ENCODE measurements at regions not wholly inside any gene's neighbourhood (a gene's known extent, or its start where the extent isn't known, plus 50 kb on each side); places are given as distances from the start of the nearest gene placed in this dataset.
"Not testable (repeated sequence)": the region's sequence is repeated elsewhere in the genome, so short reads cannot be mapped to it uniquely, and the experiment has no call there.

- no peak for ATAC-seq (replicated peaks)
- H3K4me1 Mint-ChIP-seq, result peaks cover 8 to 16% of the 10 kb centered on the region in 2 donors
Measured at GRCh38 chrX:64853424-64853823, 122.8 kb downstream of the ZC4H2 start.

GRCh38 chrX:64850371-64851082 is 125.7 kb downstream of the ZC4H2 start:
- peaks cover 25 to 31% of the 10 kb centered on the region in 2 donors for H3K36me3 Mint-ChIP-seq
- peak overlapping the region; percentile 46 to 76 for H3K4me3 Mint-ChIP-seq
- no peak overlapping the region for H3K27ac Mint-ChIP-seq
- ATAC-seq (replicated peaks), result peak; percentile 94 to 95
- peak; percentile 60 for DNase-seq
- H3K9me3 Mint-ChIP-seq, result peaks cover 13 to 14% of the 10 kb centered on the region in 2 donors
- H3K4me1 Mint-ChIP-seq, result peaks cover 8 to 13% of the 10 kb centered on the region in 2 donors
- no peaks in the 10 kb centered on the region for H3K27me3 Mint-ChIP-seq

More at GRCh38 chrX:64853424-64853823, 122.8 kb downstream of the ZC4H2 start:
- H3K27me3 Mint-ChIP-seq, result no peaks in the 10 kb centered on the region
- H3K36me3 Mint-ChIP-seq, result peaks cover 38 to 39% of the 10 kb centered on the region in 2 donors
- no peak for DNase-seq
- peak overlapping the region; percentile 23 to 61 for H3K4me3 Mint-ChIP-seq
- peak overlapping the region; percentile 60 for H3K27ac Mint-ChIP-seq
- peaks cover 16 to 17% of the 10 kb centered on the region in 2 donors for H3K9me3 Mint-ChIP-seq

DNA sequence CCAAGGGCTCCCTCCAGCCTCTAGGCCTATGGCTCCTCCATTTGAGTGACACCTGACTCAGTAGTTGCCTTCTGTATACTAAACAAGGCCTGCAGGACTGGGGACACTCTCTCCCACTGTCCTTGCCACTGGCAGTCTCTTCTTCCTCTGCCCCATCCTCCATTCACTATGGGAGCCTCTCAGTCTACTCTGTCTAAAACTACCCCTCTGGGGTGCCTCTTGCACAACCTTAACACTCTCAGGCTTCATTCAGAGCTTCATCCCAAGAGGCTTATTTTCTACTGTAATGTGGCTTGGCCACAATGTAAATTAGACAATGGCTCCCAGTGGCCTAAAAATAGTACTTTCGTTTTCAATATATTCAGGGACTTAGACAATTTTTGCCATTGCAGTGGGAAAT is 133.0 kb downstream of the ZC4H2 start:
- ATAC-seq (replicated peaks), result peak in 1 of 2 donors; percentile 14
- no peak for DNase-seq
- peaks cover 17 to 27% of the 10 kb centered on the region in 2 donors for H3K9me3 Mint-ChIP-seq
- H3K36me3 Mint-ChIP-seq, result peaks cover 15 to 28% of the 10 kb centered on the region in 2 donors
- H3K4me3 Mint-ChIP-seq, result peak overlapping the region; percentile 44 to 76
- H3K27ac Mint-ChIP-seq, result no peak overlapping the region
- no peaks in the 10 kb centered on the region for H3K27me3 Mint-ChIP-seq
- peaks cover 25 to 34% of the 10 kb centered on the region in 2 donors for H3K4me1 Mint-ChIP-seq

DNA sequence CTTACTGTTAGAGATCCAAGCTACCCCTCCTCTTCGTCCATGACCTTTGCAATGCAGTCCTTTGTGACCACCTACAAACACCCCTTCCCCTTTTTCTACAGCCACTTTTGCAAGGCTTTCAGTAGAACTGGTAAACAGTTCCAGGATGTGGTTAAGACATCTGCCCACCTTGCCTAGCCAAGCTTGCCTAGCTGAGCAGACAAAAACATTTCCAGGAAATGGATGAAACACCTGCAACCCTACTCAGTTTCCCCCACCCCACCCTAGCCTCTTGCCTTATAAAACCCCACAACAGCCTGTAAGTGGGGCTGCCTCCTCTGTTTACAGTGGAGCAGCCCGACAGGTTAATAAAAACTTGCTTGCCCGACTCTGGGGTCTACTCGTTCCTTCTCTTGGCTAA is 133.8 kb downstream of the ZC4H2 start:
- Mint-ChIP-seq H3K27ac (no peak overlapping the region), H3K4me3 (peak overlapping the region; percentile 44 to 76), H3K4me1 (peaks cover 25 to 34% of the 10 kb centered on the region in 2 donors), H3K27me3 (no peaks in the 10 kb centered on the region), H3K36me3 (peaks cover 15 to 28% of the 10 kb centered on the region in 2 donors), H3K9me3 (peaks cover 17 to 27% of the 10 kb centered on the region in 2 donors)
- ATAC-seq (replicated peaks), result peak; percentile 93
- peak; percentile 64 for DNase-seq

DNA sequence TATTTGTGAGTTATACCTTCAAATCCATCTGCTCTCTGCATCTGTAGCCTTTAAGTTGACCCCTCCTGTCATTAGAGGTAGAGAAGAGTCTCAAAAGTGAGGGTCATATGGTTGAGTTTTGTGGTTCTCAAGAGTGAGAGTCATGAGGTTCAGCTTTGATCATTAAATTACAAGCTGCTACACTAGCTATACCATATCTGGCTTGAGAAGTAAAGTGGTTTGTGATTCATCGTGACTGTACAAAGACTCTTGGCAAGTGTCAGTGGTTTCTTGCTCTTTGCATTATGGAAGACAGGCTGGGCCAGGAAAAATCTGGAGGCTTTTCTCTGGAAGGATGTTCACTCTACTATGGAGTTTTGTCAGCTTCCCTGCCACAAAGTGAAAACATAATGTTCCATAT is 170.6 kb downstream of the ZC4H2 start:
- Mint-ChIP-seq H3K27ac (no peak overlapping the region), H3K36me3 (peaks cover 4 to 6% of the 10 kb centered on the region in 2 donors), H3K9me3 (peaks cover 11 to 16% of the 10 kb centered on the region in 2 donors), H3K4me1 (no peaks in the 10 kb centered on the region), H3K27me3 (no peaks in the 10 kb centered on the region), H3K4me3 (no peak overlapping the region)
- no peak for DNase-seq
- no peak for ATAC-seq (replicated peaks)

GRCh38 chrX:64792598-64793337 is 183.5 kb downstream of the ZC4H2 start:
- peaks cover 0 to 5% of the 10 kb centered on the region in 2 donors for H3K4me1 Mint-ChIP-seq
- peaks cover 0 to 6% of the 10 kb centered on the region in 2 donors for H3K36me3 Mint-ChIP-seq
- H3K4me3 Mint-ChIP-seq, result no peak overlapping the region
- H3K27ac Mint-ChIP-seq, result no peak overlapping the region
- DNase-seq, result no peak
- peaks cover 9 to 18% of the 10 kb centered on the region in 2 donors for H3K9me3 Mint-ChIP-seq
- H3K27me3 Mint-ChIP-seq, result no peaks in the 10 kb centered on the region
- ATAC-seq (replicated peaks), result peak; percentile 53 to 75

DNA sequence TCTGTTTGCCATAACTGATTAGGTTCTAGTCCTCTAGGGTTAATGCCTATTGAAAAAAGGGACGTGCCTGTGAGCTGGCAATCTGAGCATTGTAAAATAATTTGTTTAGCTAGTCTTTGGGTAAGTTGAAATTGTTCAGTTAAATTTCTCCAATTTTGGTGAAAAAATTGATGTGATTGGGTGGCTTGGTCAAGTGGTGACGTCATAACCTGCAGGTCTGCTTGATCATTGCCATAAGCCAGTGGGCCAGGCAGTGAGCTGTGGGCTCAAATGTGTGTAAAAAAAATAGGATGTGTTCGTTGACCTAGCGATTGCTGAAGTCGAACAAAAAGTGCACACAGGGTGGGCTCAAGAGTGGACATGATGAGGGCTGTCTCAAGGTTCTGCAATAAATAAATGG is 193.3 kb downstream of the ZC4H2 start:
- Mint-ChIP-seq H3K9me3 (peaks cover 8 to 13% of the 10 kb centered on the region in 2 donors), H3K27ac (no peak overlapping the region), H3K36me3 (peaks cover 0 to 4% of the 10 kb centered on the region in 2 donors), H3K4me3 (no peak overlapping the region), H3K27me3 (no peaks in the 10 kb centered on the region), H3K4me1 (peaks cover 2 to 5% of the 10 kb centered on the region in 2 donors)
- no peak for DNase-seq
- no peak for ATAC-seq (replicated peaks)

GRCh38 chrX:64758047-64758446 is 218.2 kb downstream of the ZC4H2 start:
- peaks cover 2 to 3% of the 10 kb centered on the region in 2 donors for H3K36me3 Mint-ChIP-seq
- H3K4me1 Mint-ChIP-seq, result peaks cover 0 to 2% of the 10 kb centered on the region in 2 donors
- no peaks in the 10 kb centered on the region for H3K27me3 Mint-ChIP-seq
- ATAC-seq (replicated peaks) (no peak), DNase-seq (no peak)
- H3K4me3 Mint-ChIP-seq, result no peak overlapping the region
- peaks cover 12 to 18% of the 10 kb centered on the region in 2 donors for H3K9me3 Mint-ChIP-seq
- H3K27ac Mint-ChIP-seq, result no peak overlapping the region

GRCh38 chrX:64739792-64740378 is 236.4 kb downstream of the ZC4H2 start:
- Mint-ChIP-seq H3K9me3 (no peaks in the 10 kb centered on the region), H3K27me3 (no peaks in the 10 kb centered on the region), H3K4me1 (no peaks in the 10 kb centered on the region), H3K36me3 (no peaks in the 10 kb centered on the region), H3K27ac (no peak overlapping the region), H3K4me3 (no peak overlapping the region)
- DNase-seq (no peak), ATAC-seq (replicated peaks) (no peak)

DNA sequence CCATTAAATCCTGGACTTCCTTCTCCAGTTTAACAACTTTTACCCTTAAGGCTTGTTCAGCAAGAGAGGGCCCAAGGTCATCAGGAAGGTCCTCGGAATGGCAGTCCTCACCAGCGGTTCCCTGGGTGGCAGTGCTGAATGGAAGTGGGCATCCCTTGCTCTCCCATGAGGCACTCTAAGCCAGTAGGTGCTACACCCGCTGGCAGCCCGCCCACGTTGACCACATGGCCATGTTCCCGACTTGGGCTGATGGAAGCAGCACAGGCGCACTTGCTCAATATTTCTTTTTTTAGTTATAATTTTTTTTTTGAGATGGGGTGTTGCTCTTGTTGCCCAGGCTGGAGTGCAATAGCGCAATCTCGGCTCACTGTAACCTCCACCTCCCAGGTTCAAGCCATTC is 277.9 kb downstream of the ZC4H2 start:
- H3K36me3 Mint-ChIP-seq, result peaks cover 0 to 3% of the 10 kb centered on the region in 2 donors

DNA sequence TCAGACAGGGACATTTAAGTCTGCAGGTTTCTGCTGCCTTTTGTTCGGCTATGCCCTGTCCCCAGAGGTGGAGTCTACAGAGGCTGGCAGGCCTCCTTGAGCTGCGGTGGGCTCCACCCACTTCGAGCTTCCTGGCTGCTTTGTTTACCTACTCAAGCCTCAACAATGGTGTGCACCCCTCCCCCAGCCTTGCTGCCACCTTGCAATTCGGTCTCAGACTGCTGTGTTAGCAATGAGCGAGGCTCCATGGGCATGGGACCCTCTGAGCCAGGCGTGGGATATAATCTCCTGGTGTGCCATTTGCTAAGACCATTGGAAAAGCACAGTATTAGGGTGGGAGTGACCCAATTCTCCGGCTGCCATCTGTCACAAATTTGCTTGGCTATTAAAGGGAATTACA is 280.9 kb downstream of the ZC4H2 start:
- not testable (repeated sequence) for H3K4me1 Mint-ChIP-seq; H3K36me3 Mint-ChIP-seq; ATAC-seq (replicated peaks); H3K27me3 Mint-ChIP-seq; H3K27ac Mint-ChIP-seq; DNase-seq; H3K4me3 Mint-ChIP-seq
- peaks cover 3 to 13% of the 10 kb centered on the region in 2 donors for H3K9me3 Mint-ChIP-seq

More for the DNA sequence above, 277.9 kb downstream of the ZC4H2 start:
- Mint-ChIP-seq H3K4me1 (no peaks in the 10 kb centered on the region), H3K4me3 (no peak overlapping the region), H3K9me3 (peaks cover 5 to 31% of the 10 kb centered on the region in 2 donors), H3K27ac (no peak overlapping the region), H3K27me3 (peaks cover 0 to 7% of the 10 kb centered on the region in 2 donors)
- ATAC-seq (replicated peaks) (no peak), DNase-seq (no peak)

- Mint-ChIP-seq H3K9me3 (peaks cover 17 to 23% of the 10 kb centered on the region in 2 donors), H3K27me3 (peaks cover 0 to 10% of the 10 kb centered on the region in 2 donors), H3K27ac (no peak overlapping the region), H3K4me1 (no peaks in the 10 kb centered on the region), H3K4me3 (no peak overlapping the region), H3K36me3 (peaks cover 3 to 6% of the 10 kb centered on the region in 2 donors)
- DNase-seq (no peak), ATAC-seq (replicated peaks) (no peak)
Measured at GRCh38 chrX:64662876-64663275, 267.6 kb upstream of the MTMR8 start.

DNA sequence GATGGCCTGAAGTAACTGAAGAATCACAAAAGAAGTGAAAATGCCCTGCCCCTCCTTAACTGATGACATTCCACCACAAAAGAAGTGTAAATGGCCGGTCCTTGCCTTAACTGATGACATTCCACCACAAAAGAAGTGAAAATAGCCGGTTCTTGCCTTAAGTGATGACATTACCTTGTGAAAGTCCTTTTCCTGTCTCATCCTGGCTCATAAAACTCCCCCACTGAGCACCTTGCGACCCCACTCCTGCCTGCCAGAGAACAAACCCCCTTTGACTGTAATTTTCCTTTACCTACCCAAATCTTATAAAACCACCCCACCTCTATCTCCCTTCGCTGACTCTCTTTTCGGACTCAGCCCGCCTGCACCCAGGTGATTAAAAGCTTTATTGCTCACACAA is 262.0 kb upstream of the MTMR8 start:
- not testable (repeated sequence) for H3K4me1 Mint-ChIP-seq; DNase-seq; ATAC-seq (replicated peaks); H3K27ac Mint-ChIP-seq; H3K27me3 Mint-ChIP-seq; H3K4me3 Mint-ChIP-seq; H3K36me3 Mint-ChIP-seq
- peaks cover 19 to 33% of the 10 kb centered on the region in 2 donors for H3K9me3 Mint-ChIP-seq

DNA sequence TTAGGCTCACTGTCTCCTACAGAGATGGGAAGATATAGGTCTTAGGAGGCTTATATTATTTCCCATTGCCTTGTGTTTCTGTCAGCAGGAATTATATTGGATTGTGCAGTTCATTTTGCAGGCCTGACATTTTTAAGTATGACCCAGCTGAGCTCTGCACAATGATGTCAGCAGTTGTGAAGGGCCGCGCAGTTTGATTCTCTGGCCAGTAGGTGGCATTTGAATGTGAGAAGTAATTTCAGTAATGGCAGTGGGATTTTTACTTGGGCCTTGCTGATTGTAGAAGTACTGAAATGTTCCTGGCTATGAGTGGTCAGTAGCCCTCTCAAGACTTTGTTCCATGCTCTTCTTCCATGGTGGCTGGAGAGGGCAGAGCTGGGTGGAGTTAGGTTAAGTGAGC is 247.2 kb upstream of the MTMR8 start:
- H3K27me3 Mint-ChIP-seq, result no peaks in the 10 kb centered on the region
- ATAC-seq (replicated peaks) (no peak), DNase-seq (peak; percentile 11)
- H3K4me1 Mint-ChIP-seq, result no peaks in the 10 kb centered on the region
- no peak overlapping the region for H3K27ac Mint-ChIP-seq
- no peak overlapping the region for H3K4me3 Mint-ChIP-seq
- no peaks in the 10 kb centered on the region for H3K36me3 Mint-ChIP-seq
- peaks cover 2 to 7% of the 10 kb centered on the region in 2 donors for H3K9me3 Mint-ChIP-seq

All from stimulated activated naive B cell treated with anti-CD40 and anti-IgM and Interleukin-4, amounts not matched to agents 10 μg/mL and 1 μg/mL and 100 μg/mL, for 72 hours (primary cell).